GM12878 (cell line): ENCODE measurements at regions not wholly inside any gene's neighbourhood (a gene's known extent, or its start where the extent isn't known, plus 50 kb on each side); places are given as distances from the start of the nearest gene placed in this dataset.

Source experiments
- ATAC-seq: fragments of 200-7000 bp; cut with Tn5 transposase; 3 replicates; pipeline ENCODE4 v1.9.1; 2020; ENCODE audit warnings: mild to moderate bottlenecking, moderate library complexity
- BruUV-seq: library from RNA; stranded (reverse); fragments of 400-500 nt; replicated peaks from 2 replicates; lab custom pipeline; 2021; lab: Mats Ljungman, UMichigan
- CTCF ChIA-PET: fragments of 300-600 bp; sonication (Branson Sonifier 250); formaldehyde crosslinking; extraction: SDS; loops from one replicate; lab custom pipeline; 2021; ENCODE audit warnings: inconsistent platforms; lab: Yijun Ruan, JAX
- POLR2A ChIA-PET: fragments of 350-600 bp; formaldehyde crosslinking; extraction: SDS; loops from one replicate; lab custom pipeline; 2021; ENCODE audit warnings: inconsistent platforms; lab: Charles Lee
- RAD21 ChIA-PET: fragments of 300-600 bp; sonication (Branson Sonifier 250); formaldehyde crosslinking; loops from one replicate; lab custom pipeline; 2023; ENCODE audit warnings: antibody characterized with exemption; ENCODE audit not compliant: unreplicated experiment; lab: Charles Lee
- SMC1A ChIA-PET: fragments of 300-600 bp; sonication (Branson Sonifier 250); formaldehyde crosslinking; loops from one replicate; lab custom pipeline; 2023; ENCODE audit not compliant: unreplicated experiment, uncharacterized antibody; lab: Charles Lee
- DNase-seq: peaks from one replicate; pipeline ENCODE4 v3.0.0-alpha.2; 2011; ENCODE audit warnings: low read depth, low spot score
- FAIRE-seq: peaks from 3 replicates; lab custom pipeline; 2011; peaks lifted over from hg19 to GRCh38; lab: Jason Lieb, UNC
- H2AFZ ChIP-seq: 2 replicates; pipeline ENCODE4 v1.6.0; 2011; ENCODE audit warnings: low read depth, low read length, control low read depth; ENCODE audit not compliant: control insufficient read depth
- H3K27ac ChIP-seq: 2 replicates; pipeline ENCODE4 v1.5.1; 2011; ENCODE audit warnings: control low read depth; ENCODE audit not compliant: control insufficient read depth, insufficient read depth
- H3K27me3 ChIP-seq, 2 experiments: replicated peaks in 1 of 2; 2 replicates each; pipeline versions ENCODE4 v1.6.0 to v1.6.1; 2011; ENCODE audit warnings: low read length in 1 of 2; ENCODE audit not compliant: control insufficient read depth in 2 of 2, insufficient read depth in 2 of 2
- H3K36me3 ChIP-seq, 2 experiments: 2 replicates each; pipeline ENCODE4 v1.5.1; 2011; ENCODE audit warnings: low read length in 1 of 2; ENCODE audit not compliant: control insufficient read depth in 2 of 2, insufficient read depth in 2 of 2
- H3K4me1 ChIP-seq: 2 replicates; pipeline ENCODE4 v1.6.1; 2011; ENCODE audit warnings: mild to moderate bottlenecking, low read length, moderate library complexity, mixed read lengths; ENCODE audit not compliant: control insufficient read depth, insufficient read depth
- H3K4me2 ChIP-seq: 2 replicates; pipeline ENCODE4 v1.6.0; 2011; ENCODE audit warnings: control low read depth; ENCODE audit not compliant: control insufficient read depth, insufficient read depth
- H3K4me3 ChIP-seq: fragments of 200-600 bp; sonication (generic); 2 replicates; pipeline ENCODE4 v1.5.1; 2016
- H3K79me2 ChIP-seq: 2 replicates; pipeline ENCODE4 v1.6.0; 2011; ENCODE audit warnings: low read length; ENCODE audit not compliant: control insufficient read depth, insufficient read depth
- H3K9ac ChIP-seq: 2 replicates; pipeline ENCODE4 v1.8.0; 2011; ENCODE audit warnings: low read length, control low read depth, mixed read lengths; ENCODE audit not compliant: control insufficient read depth, insufficient read depth
- H3K9me3 ChIP-seq: replicated peaks from 3 replicates; pipeline ENCODE4 v1.5.1; 2011; ENCODE audit warnings: mild to moderate bottlenecking, low read length; ENCODE audit not compliant: control insufficient read depth, insufficient read depth
- H4K20me1 ChIP-seq: 2 replicates; pipeline ENCODE4 v1.6.0; 2011; ENCODE audit not compliant: control insufficient read depth, insufficient read depth
- CREB1 ChIP-seq: IDR thresholded peaks from 2 replicates; pipeline ENCODE4 v1.6.1; 2012; ENCODE audit warnings: low read depth, mild to moderate bottlenecking, inconsistent platforms
- EED ChIP-seq: sonication (generic); IDR thresholded peaks from 2 replicates; pipeline ENCODE4 v1.6.1; 2016; ENCODE audit warnings: antibody characterized with exemption, low read depth
- MXI1 ChIP-seq: fragments of 150-350 bp; IDR thresholded peaks from 2 replicates; pipeline ENCODE4 v1.6.1; 2011; ENCODE audit warnings: low read depth, mild to moderate bottlenecking, inconsistent platforms, low read length, improper control_type of control experiment
- NR2C2 ChIP-seq: IDR thresholded peaks from 2 replicates; pipeline ENCODE4 v1.6.1; 2011; ENCODE audit warnings: borderline replicate concordance, low read depth; ENCODE audit not compliant: control insufficient read depth, insufficient read length
- PAX8 ChIP-seq: fragments of 450-650 bp; IDR thresholded peaks from 2 replicates; pipeline ENCODE4 v1.6.1; 2017; ENCODE audit warnings: mild to moderate bottlenecking, moderate library complexity
- SPI1 ChIP-seq: IDR thresholded peaks from 2 replicates; pipeline ENCODE4 v1.6.1; 2011; ENCODE audit warnings: low read depth, mild to moderate bottlenecking, low read length, moderate library complexity, borderline replicate concordance; ENCODE audit not compliant: insufficient read depth
- WGBS: methylation state at CpG from one replicate; pipeline ENCODE4 v1.1.6; 2016; ENCODE audit warnings: low lambda C conversion rate; ENCODE audit not compliant: insufficient replicate concordance, insufficient coverage; ENCODE audit errors: missing lambda C conversion rate; 5-methylcytosine and 5-hydroxymethylcytosine counted together
- in situ Hi-C: fragments of 300-500 bp; cut with MboI; formaldehyde crosslinking; loops from 9 replicates; pipeline ENCODE4 v1.14.3; 2018; ENCODE audit warnings: mixed read lengths
- intact Hi-C: fragments of 100-400 bp; cut with micrococcal nuclease; formaldehyde crosslinking; loops from one replicate; pipeline ENCODE4 v1.14.2; 2022; ENCODE audit not compliant: unreplicated experiment
- TF ChIP-seq, protein P1 (sequence below): IDR thresholded peaks from 2 replicates; pipeline ENCODE4 v1.6.1; 2012; ENCODE audit warnings: low read depth, low read length, improper control_type of control experiment
- TF ChIP-seq, protein P2 (sequence below): IDR thresholded peaks from 2 replicates; pipeline ENCODE4 v1.6.1; 2012; ENCODE audit warnings: improper control_type of control experiment, low read depth, low read length; ENCODE audit not compliant: insufficient replicate concordance

DNA sequence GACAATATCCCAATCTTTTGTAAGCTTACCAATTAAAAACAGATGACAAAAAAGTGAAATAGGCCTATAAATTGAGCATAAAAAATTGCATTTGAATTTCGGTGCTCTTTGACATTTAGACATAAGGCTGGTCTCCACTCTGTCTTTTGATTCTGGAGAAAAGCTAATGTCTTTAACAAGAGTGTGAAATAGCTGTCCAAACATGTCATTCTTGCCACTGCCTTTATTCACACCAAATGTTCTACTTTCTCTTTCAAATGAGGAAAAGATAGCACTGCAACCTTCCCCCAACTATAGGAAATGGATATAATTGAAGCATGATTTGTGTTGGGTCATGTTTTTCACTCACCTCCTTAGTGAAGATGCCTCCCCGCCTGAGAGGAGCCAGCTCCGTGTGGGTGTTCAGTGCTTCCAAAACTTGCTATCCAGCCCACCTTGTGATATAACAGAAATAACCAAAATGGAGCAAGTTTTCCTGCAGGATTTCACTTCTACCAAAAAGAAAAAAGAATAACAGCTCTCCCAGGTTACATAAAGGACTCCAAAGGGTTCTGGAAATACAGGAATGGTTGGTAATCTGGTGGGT, 55.2 kb upstream of the STK32A start:
- RAD21 ChIA-PET, result interaction anchor here (2.6 kb wide), 1 partner anchor 9 kb away, joined by 18 read pairs; no protein-coding TSS in a partner anchor
- no peak overlapping the region for H3K9ac ChIP-seq
- intact Hi-C loops (loop anchor here (10.0 kb wide), 1 partner anchor 515 kb away; no protein-coding TSS in a partner anchor), in situ Hi-C loops (no loop called here)
- WGBS, result 27% methylated on average over 3 of the region's 3 CpGs
- H4K20me1 ChIP-seq, result no peaks in the 10 kb centered on the region
- POLR2A ChIA-PET, result no interaction called here
- ATAC-seq (no peak), DNase-seq (no peak), FAIRE-seq (no peak)
- SMC1A ChIA-PET, result interaction anchor here (1.1 to 3.9 kb wide), 2 partner anchors 9 to 81 kb away, joined by 3 to 18 read pairs; no protein-coding TSS in a partner anchor
- H3K79me2 ChIP-seq, result no peaks in the 10 kb centered on the region
- H3K4me2 ChIP-seq, result no peak overlapping the region
- TF ChIP-seq PAX8, result no peak
- no peak for TF ChIP-seq CREB1
- TF ChIP-seq MXI1, result no peak
- TF ChIP-seq EED, result no peak
- no peak overlapping the region for H3K4me3 ChIP-seq
- H3K4me1 ChIP-seq, result no peaks in the 10 kb centered on the region
- no peaks in the 10 kb centered on the region for H3K36me3 ChIP-seq
- CTCF ChIA-PET, result interaction anchor here (0.6 to 4.3 kb wide), 4 partner anchors 9 to 646 kb away, joined by 3 to 31 read pairs (median 3); no protein-coding TSS in a partner anchor
- no peak overlapping the region for H2AFZ ChIP-seq
- no peak overlapping the region for H3K27ac ChIP-seq
- no peaks in the 10 kb centered on the region for H3K27me3 ChIP-seq
- no TSS peak for BruUV-seq
- H3K9me3 ChIP-seq, result no peaks in the 10 kb centered on the region

DNA sequence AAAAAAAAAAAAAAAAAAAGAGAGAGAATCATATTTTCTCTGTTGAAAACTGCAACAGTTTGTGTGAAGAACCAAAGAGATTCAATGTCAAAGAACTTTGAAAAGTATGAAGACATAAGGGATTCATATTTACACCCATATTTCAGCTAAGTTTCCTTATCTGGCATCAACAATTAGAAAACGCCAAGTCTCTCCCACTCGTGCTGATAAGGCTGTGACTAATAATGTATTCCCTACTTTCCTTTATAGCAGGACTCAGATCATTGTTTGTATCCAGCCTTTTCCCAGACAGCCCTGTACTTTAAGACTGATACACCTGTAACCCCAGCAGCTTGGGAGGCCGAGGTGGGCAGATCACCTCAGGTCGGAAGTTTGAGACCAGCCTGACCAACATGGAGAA, 54.1 kb upstream of the STK32A start:
- 20% methylated on average over 4 of the region's 4 CpGs for WGBS
- intact Hi-C loops (loop anchor here (10.0 kb wide), 1 partner anchor 516 kb away; no protein-coding TSS in a partner anchor), in situ Hi-C loops (no loop called here)
- Histone ChIP-seq H3K79me2 (no peaks in the 10 kb centered on the region), H3K9me3 (no peaks in the 10 kb centered on the region), H3K4me1 (no peaks in the 10 kb centered on the region), H3K27me3 (no peaks in the 10 kb centered on the region), H3K36me3 (no peaks in the 10 kb centered on the region), H3K9ac (no peak overlapping the region), H2AFZ (no peak overlapping the region), H3K4me3 (no peak overlapping the region), H3K27ac (no peak overlapping the region), H4K20me1 (no peaks in the 10 kb centered on the region), H3K4me2 (no peak overlapping the region)
- FAIRE-seq, result no peak
- POLR2A ChIA-PET, result interaction anchor here (0.5 to 0.7 kb wide), 2 partner anchors 17 to 289 kb away, joined by 3 read pairs; no protein-coding TSS in a partner anchor
- no peak for ATAC-seq
- DNase-seq, result no peak
- CTCF ChIA-PET, result interaction anchor here (4.3 kb wide), 1 partner anchor 8 kb away, joined by 31 read pairs; no protein-coding TSS in a partner anchor
- RAD21 ChIA-PET, result interaction anchor here (2.6 kb wide), 1 partner anchor 8 kb away, joined by 18 read pairs; no protein-coding TSS in a partner anchor
- SMC1A ChIA-PET, result interaction anchor here (1.0 to 3.9 kb wide), 2 partner anchors 8 to 189 kb away, joined by 3 to 18 read pairs; no protein-coding TSS in a partner anchor
- BruUV-seq, result no TSS peak
- TF ChIP-seq, protein P1, sequence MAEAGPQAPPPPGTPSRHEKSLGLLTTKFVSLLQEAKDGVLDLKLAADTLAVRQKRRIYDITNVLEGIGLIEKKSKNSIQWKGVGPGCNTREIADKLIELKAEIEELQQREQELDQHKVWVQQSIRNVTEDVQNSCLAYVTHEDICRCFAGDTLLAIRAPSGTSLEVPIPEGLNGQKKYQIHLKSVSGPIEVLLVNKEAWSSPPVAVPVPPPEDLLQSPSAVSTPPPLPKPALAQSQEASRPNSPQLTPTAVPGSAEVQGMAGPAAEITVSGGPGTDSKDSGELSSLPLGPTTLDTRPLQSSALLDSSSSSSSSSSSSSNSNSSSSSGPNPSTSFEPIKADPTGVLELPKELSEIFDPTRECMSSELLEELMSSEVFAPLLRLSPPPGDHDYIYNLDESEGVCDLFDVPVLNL, result no peak
- TF ChIP-seq NR2C2 (no peak), SPI1 (no peak)
- TF ChIP-seq, protein P2, sequence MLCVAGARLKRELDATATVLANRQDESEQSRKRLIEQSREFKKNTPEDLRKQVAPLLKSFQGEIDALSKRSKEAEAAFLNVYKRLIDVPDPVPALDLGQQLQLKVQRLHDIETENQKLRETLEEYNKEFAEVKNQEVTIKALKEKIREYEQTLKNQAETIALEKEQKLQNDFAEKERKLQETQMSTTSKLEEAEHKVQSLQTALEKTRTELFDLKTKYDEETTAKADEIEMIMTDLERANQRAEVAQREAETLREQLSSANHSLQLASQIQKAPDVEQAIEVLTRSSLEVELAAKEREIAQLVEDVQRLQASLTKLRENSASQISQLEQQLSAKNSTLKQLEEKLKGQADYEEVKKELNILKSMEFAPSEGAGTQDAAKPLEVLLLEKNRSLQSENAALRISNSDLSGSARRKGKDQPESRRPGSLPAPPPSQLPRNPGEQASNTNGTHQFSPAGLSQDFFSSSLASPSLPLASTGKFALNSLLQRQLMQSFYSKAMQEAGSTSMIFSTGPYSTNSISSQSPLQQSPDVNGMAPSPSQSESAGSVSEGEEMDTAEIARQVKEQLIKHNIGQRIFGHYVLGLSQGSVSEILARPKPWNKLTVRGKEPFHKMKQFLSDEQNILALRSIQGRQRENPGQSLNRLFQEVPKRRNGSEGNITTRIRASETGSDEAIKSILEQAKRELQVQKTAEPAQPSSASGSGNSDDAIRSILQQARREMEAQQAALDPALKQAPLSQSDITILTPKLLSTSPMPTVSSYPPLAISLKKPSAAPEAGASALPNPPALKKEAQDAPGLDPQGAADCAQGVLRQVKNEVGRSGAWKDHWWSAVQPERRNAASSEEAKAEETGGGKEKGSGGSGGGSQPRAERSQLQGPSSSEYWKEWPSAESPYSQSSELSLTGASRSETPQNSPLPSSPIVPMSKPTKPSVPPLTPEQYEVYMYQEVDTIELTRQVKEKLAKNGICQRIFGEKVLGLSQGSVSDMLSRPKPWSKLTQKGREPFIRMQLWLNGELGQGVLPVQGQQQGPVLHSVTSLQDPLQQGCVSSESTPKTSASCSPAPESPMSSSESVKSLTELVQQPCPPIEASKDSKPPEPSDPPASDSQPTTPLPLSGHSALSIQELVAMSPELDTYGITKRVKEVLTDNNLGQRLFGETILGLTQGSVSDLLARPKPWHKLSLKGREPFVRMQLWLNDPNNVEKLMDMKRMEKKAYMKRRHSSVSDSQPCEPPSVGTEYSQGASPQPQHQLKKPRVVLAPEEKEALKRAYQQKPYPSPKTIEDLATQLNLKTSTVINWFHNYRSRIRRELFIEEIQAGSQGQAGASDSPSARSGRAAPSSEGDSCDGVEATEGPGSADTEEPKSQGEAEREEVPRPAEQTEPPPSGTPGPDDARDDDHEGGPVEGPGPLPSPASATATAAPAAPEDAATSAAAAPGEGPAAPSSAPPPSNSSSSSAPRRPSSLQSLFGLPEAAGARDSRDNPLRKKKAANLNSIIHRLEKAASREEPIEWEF, result no peak
